Peyer's patch (tissue), 4 donors: ENCODE measurements at regions not wholly inside any gene's neighbourhood (a gene's known extent, or its start where the extent isn't known, plus 50 kb on each side); places are given as distances from the start of the nearest gene placed in this dataset.

Experiments used
- DNase-seq, 3 donors: peaks; one replicate each; pipeline ENCODE4 v3.0.0-alpha.2; 2017 to 2019
- H3K27ac ChIP-seq, 4 donors: fragments of 200-600 bp; sonication (generic); one replicate each; pipeline ENCODE4 v1.5.1; 2016 to 2019
- H3K27me3 ChIP-seq, 2 donors: fragments of 200-600 bp; sonication (generic); one replicate each; pipeline ENCODE4 v1.5.1; 2019
- H3K36me3 ChIP-seq, 3 donors: fragments of 200-600 bp; sonication (generic); one replicate each; pipeline ENCODE4 v1.5.1; 2016 to 2019
- H3K4me1 ChIP-seq, 4 donors: fragments of 200-600 bp; sonication (generic); one replicate each; pipeline ENCODE4 v1.5.1; 2016 to 2019
- H3K4me3 ChIP-seq, 4 donors: fragments of 200-600 bp; sonication (generic); 1 replicate in 3 of 4; 2 replicates in 1 of 4; pipeline ENCODE4 v1.5.1; 2016 to 2019; ENCODE audit warnings: mild to moderate bottlenecking in 1 of 4
- H3K9me3 ChIP-seq, 4 donors: fragments of 200-600 bp; sonication (generic); one replicate each; pipeline ENCODE4 v1.5.1; 2016 to 2019; ENCODE audit warnings: mild to moderate bottlenecking in 1 of 4
- POLR2A ChIP-seq, 2 donors: fragments of 450-650 bp; IDR thresholded peaks; one replicate each; pipeline ENCODE4 v1.5.1; 2017; ENCODE audit warnings: antibody characterized with exemption in 2 of 2, mild to moderate bottlenecking in 2 of 2, moderate library complexity in 2 of 2
- TF ChIP-seq, protein P1 (sequence below), 6 experiments: fragments of 450-650 bp in 4 of 6; fragments of 200-600 bp in 2 of 6; sonication (generic) in 1 of 6; IDR thresholded peaks; one replicate each; pipeline ENCODE4 v1.5.1; 2017 to 2019; ENCODE audit warnings: antibody characterized with exemption in 6 of 6, mild to moderate bottlenecking in 3 of 6, moderate library complexity in 1 of 6

DNA sequence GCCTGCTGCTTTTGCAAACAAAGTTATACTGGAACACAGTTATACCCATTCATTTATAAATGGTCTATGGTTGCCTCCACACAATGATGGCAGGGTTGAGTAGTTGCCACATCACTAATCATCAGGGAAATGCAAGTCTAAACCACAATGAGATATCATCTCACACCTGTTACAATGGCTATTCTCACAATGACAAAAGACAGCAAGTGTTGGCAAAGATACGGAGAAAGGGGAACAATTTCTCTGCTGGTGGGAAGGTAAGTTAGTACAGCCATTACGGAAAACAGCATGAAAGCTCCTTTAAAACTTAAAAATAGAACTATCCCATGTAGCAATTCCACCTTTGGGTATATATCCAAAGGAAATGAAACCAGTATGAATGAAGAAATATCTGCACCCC is 261.4 kb downstream of the TJP1 start:
- H3K36me3 ChIP-seq = no peaks in the 10 kb centered on the region
- no peak for TF ChIP-seq POLR2A (IDR thresholded peaks at IDR 0.05)
- TF ChIP-seq, protein P1, sequence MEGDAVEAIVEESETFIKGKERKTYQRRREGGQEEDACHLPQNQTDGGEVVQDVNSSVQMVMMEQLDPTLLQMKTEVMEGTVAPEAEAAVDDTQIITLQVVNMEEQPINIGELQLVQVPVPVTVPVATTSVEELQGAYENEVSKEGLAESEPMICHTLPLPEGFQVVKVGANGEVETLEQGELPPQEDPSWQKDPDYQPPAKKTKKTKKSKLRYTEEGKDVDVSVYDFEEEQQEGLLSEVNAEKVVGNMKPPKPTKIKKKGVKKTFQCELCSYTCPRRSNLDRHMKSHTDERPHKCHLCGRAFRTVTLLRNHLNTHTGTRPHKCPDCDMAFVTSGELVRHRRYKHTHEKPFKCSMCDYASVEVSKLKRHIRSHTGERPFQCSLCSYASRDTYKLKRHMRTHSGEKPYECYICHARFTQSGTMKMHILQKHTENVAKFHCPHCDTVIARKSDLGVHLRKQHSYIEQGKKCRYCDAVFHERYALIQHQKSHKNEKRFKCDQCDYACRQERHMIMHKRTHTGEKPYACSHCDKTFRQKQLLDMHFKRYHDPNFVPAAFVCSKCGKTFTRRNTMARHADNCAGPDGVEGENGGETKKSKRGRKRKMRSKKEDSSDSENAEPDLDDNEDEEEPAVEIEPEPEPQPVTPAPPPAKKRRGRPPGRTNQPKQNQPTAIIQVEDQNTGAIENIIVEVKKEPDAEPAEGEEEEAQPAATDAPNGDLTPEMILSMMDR (IDR thresholded peaks at IDR 0.05) = no peak
- no peak overlapping the region for H3K4me3 ChIP-seq
- H3K27ac ChIP-seq = no peak overlapping the region
- H3K4me1 ChIP-seq = no peaks in the 10 kb centered on the region
- H3K27me3 ChIP-seq = no peaks in the 10 kb centered on the region
- no peak for DNase-seq
- no peaks in the 10 kb centered on the region for H3K9me3 ChIP-seq

DNA sequence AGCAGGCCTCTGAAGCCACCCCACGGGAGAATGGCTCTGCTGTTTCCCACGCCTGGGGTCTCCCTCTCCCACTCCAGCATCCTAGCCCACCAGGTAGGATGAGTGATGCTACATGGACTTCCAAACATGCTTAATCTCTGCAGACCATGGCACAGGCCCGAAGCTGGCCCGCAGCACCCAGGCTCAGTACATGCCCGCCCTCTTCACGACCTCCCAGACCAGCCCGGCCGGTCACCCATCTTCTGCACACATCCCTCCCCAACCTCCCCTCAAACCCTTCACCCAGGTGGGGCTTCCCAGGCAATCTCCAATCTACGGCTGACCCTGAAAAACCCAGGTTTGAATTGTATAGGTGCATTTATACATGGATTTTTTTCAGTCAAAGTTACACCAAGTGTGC is 264.0 kb downstream of the TJP1 start:
- Histone ChIP-seq H3K36me3 (no peaks in the 10 kb centered on the region), H3K4me3 (no peak overlapping the region), H3K27me3 (no peaks in the 10 kb centered on the region), H3K27ac (no peak overlapping the region), H3K9me3 (no peaks in the 10 kb centered on the region), H3K4me1 (no peaks in the 10 kb centered on the region)
- DNase-seq = no peak
- no peak for TF ChIP-seq POLR2A (IDR thresholded peaks at IDR 0.05)
- TF ChIP-seq, protein P1 (IDR thresholded peaks at IDR 0.05) = no peak

DNA sequence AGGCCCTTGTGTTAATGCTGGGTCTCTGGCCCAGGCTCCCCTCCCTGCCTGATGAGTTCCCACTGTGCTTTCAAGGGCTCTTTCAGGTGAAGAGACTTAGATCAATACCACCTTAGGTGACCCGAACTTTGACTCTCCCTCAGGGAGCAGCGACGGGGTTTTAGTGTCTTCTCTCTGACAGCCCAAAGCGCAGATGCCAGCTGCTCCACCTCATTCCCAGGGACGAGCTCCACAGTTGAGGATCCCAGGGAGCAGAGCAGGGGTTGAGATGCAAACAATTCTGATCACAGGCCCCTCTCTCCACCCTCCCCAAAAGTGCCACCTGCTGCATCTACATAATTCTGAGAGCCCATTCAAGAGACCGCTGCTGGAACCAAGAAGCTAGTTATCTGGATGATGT is 265.1 kb downstream of the TJP1 start:
- Histone ChIP-seq H3K4me1 (no peaks in the 10 kb centered on the region), H3K36me3 (no peaks in the 10 kb centered on the region), H3K9me3 (no peaks in the 10 kb centered on the region), H3K4me3 (no peak overlapping the region), H3K27me3 (no peaks in the 10 kb centered on the region), H3K27ac (no peak overlapping the region)
- DNase-seq = no peak
- TF ChIP-seq, protein P1 (IDR thresholded peaks at IDR 0.05) = no peak
- TF ChIP-seq POLR2A (IDR thresholded peaks at IDR 0.05) = no peak

DNA sequence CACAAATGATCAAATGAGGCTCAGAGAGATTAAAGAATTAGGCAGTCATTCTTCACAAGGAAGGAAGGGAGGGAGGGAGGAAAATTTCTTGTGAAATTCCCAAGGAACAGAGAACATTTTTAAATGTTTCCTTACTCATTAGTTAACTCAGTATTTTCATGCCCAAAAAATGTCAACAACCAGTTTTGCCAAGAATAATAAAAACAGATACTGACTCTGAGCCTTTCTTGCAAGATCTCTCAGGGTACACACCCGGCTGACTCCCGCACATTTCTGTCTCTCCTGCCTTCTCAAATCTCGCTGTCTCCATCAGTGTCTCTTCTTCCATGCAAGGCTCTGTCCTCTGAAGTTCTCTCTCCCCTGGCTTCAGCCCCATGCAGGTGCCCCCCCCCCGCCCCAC is 265.9 kb downstream of the TJP1 start:
- Histone ChIP-seq H3K4me3 (no peak overlapping the region), H3K27ac (no peak overlapping the region), H3K9me3 (no peaks in the 10 kb centered on the region), H3K4me1 (no peaks in the 10 kb centered on the region), H3K27me3 (no peaks in the 10 kb centered on the region), H3K36me3 (no peaks in the 10 kb centered on the region)
- no peak for TF ChIP-seq POLR2A (IDR thresholded peaks at IDR 0.05)
- TF ChIP-seq, protein P1 (IDR thresholded peaks at IDR 0.05) = no peak
- DNase-seq = no peak

DNA sequence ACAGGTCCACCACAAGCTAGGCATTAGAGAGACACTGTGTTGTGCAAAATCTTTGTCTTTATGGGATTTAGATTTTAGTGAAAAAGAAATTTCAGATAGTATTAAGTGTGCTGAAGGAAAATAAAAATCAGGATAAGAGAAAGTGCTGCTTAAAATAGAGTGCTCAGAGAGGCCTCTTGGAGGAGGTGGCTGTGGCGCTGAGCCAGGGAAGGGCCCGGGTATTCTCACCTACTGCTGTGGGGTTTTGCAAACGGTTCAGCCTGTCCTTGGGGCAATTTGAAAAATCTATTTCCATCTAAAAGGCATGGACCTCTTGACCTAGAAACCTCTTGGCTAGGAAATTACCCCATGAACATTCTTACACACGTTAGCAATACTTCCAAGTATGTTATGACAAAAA is 267.7 kb downstream of the TJP1 start:
- Histone ChIP-seq H3K27me3 (no peaks in the 10 kb centered on the region), H3K27ac (no peak overlapping the region), H3K4me3 (no peak overlapping the region), H3K4me1 (no peaks in the 10 kb centered on the region), H3K9me3 (no peaks in the 10 kb centered on the region), H3K36me3 (no peaks in the 10 kb centered on the region)
- DNase-seq = no peak
- TF ChIP-seq, protein P1 (IDR thresholded peaks at IDR 0.05) = no peak
- no peak for TF ChIP-seq POLR2A (IDR thresholded peaks at IDR 0.05)

DNA sequence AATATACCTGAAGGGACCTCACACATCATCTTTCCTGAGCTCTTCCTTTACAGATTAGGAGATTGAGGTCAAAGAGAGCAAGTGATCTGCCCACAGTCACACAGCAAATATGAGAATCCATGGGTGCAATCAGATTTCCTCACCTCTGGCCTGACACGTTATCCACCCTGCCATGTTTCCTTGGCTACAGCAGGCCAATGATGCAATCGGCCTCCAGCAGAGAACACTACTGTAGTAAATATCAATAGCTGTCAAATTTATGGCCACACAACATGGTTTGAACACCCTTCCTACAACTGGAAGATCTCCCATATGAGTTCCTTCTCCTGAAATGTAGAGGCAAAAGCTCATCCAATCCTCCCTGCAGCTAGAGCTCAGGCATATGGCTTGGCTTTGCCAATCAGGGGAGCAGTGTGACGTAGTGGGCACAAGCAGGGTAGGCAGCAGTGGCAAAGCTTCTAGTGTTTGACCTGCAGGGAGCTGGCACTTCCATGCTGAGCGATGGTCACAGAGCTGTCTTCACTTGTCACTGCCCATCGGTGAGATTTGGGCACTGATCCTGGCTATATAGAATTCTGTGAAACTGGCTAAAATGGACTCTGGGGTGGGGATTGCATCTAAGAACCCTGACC is 271.3 kb downstream of the TJP1 start:
- Histone ChIP-seq H3K27me3 (no peaks in the 10 kb centered on the region), H3K27ac (no peak overlapping the region), H3K9me3 (peaks cover 0 to 3% (median 0%) of the 10 kb centered on the region in 4 donors), H3K4me3 (no peak overlapping the region), H3K4me1 (no peaks in the 10 kb centered on the region), H3K36me3 (no peaks in the 10 kb centered on the region)
- DNase-seq = no peak
- TF ChIP-seq POLR2A (IDR thresholded peaks at IDR 0.05) = no peak
- TF ChIP-seq, protein P1 (IDR thresholded peaks at IDR 0.05) = no peak
